Left ventricle myocardium superior (tissue), 1 donor: ENCODE measurements at regions not wholly inside any gene's neighbourhood (a gene's known extent, or its start where the extent isn't known, plus 50 kb on each side); places are given as distances from the start of the nearest gene placed in this dataset.

Source experiments
- ATAC-seq: fragments of 200-7000 bp; cut with Tn5 transposase; one replicate; pipeline ENCODE4 v1.9.1; 2020; ENCODE audit warnings: mild to moderate bottlenecking, moderate library complexity
- DNase-seq: peaks from one replicate; pipeline ENCODE4 v3.0.0-alpha.2; 2020
- intact Hi-C: fragments of 100-400 bp; cut with micrococcal nuclease; formaldehyde crosslinking; loops from one replicate; pipeline ENCODE4 v1.11.0; 2022
- donor health status: DM: no; HTN: yes; CAD: no; lungs with severe emphysema.

DNA sequence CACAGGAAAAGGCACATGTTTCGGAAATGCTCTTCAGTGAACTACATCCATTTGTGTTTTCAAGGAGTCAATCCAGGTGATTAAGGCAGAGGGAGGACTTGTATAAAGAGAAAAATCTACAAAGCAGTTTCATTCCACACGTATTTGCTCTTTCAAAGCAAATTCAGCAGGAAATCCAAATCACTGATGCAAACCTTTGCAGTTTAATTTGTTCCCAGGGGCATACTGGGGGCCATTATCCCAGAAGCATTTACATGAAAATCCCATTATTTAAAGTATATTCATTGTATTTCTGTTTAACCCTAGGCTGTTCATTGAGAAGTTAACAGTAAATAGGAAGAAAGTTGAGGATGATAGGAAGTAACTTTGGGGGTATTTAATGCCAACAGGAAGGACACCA is 147.9 kb downstream of the PMP22 start:
- intact Hi-C loops: no loop called here
- DNase-seq (no peak), ATAC-seq (no peak)

DNA sequence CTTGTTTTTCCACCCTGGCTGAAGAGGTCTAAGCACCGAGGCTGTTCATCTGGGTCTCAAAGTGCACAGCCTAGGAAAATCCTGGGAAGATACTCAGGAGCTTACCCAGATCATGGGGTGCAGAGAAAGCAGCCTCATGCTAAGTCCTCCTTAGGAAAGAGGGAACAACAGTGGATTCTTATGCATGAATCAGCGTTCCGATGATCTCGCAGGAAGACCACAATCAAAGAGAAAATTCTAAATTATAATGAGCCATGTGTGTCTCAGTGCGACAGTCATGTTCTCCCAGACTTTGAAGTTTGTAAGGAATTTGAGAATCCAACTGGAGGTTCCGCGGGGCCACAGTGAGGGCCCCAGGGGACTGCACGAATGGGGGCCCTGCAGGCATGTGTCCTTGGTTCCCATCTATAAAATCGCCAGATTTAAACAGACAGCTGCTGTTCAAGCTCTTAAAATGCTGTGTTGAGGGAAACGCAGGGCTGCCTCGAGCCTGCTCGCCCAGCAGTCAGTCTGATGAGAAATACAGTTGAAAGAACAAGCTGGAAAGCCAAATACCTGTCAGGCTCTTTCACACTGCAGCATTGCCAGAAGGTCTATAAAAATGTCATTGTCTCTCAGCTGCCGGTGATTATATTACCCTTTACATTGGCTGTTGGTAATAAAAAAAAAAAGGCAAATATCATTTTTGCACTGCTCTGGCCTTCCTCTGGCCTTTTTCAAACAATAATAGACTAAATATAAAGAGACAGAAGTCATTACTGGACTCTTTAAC is 152.1 kb downstream of the PMP22 start:
- intact Hi-C loops: no loop called here
- no peak for DNase-seq
- peak; percentile 82 for ATAC-seq

DNA sequence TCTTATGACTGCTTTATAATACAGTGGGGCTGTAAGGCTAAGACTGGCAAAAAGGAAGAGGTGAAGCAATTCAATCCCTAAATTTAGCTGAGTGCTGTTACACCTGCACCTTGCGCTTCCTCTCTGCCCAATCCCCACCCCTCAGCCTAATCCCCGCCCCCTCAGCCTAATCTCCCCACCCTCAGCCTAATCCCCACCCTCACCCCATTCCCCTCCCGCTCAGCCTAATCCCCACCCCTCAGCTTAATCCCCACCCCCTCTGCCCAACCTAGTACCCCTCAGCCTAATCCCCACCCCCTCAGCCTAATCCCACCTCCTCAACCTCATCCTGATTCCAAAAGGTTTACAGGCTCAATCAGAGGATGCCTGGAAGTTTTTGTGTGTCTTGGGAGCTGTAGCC is 155.5 kb downstream of the PMP22 start:
- ATAC-seq (peak; percentile 11), DNase-seq (no peak)
- intact Hi-C loops: no loop called here

DNA sequence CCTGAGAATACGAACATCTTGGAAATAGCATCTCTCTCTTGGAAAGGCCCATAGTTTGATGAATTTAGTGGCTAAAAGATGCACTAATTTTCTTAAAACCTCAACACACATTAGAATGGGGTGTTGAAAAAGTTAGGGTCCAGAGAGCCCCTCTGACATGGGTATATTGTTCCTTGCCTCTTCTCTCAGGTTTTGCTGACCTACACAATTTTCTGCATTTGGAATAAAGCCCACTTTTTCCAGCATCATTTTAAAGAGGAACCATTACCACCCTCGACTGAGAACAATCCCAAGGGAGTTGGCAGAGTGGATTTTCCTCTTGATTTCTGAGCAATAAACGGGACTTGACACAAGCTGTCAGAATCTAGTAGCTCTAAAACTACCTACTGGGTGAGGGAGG is 156.1 kb downstream of the PMP22 start:
- intact Hi-C loops: no loop called here
- DNase-seq: no peak
- ATAC-seq: no peak

DNA sequence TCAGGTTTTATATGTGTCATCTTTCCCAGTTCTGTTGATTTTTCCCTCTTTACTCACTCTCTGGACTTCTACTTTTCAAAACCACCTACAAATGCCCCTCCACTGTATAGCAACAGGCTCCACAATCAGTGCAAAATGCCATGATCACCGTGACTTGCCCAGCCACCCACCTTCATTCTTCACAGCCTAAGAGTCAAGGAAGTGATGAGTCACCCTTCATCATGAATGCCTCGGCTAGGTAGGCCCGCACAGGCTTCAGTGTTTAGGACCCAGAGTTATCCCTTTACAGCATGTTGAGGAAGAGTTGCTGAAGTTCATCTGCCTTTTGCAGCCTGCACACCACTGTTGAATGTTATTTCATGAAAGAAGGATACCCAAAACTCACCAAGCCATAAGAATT is 158.6 kb downstream of the PMP22 start:
- ATAC-seq (no peak), DNase-seq (no peak)
- intact Hi-C loops: no loop called here

DNA sequence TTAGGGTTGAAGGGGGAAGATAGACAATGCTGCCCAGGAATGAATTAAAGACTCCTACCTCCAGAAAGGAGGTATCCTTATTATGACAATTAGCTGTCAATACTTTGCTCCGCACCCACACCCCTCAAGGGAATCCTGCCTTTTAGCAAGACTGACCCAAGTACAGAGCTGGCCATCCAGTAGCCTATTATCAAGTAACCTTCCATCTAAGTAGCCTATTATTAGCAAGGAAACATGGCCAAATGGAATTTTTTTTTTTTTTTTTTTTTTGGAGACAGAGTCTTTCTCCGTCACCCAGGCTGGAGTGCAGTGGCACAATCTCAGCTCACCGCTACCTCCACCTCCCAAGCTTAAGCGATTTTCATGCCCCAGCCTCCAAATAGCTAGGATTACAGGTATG is 161.3 kb downstream of the PMP22 start:
- DNase-seq (no peak), ATAC-seq (peak; percentile 82)
- intact Hi-C loops: no loop called here

DNA sequence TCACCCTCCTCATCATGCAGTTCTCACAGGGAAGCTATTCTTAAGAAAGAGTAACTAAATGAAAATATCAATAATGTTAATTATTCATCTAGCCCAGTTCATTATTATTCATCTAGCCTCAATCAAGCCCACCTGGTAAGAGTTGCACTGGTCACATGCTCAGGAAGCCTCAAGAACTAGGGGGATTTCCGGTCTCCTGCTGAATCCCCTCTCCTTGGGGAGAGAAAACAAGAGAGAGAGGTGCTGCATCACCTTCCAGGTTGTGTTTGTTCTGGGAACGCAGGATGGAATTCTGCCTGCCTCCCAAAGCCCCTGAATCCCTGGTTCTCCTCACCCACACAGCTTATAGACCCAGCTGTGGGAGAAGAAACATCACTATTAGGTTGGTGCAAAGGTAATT is 164.0 kb downstream of the PMP22 start:
- ATAC-seq (no peak), DNase-seq (no peak)
- intact Hi-C loops: no loop called here

DNA sequence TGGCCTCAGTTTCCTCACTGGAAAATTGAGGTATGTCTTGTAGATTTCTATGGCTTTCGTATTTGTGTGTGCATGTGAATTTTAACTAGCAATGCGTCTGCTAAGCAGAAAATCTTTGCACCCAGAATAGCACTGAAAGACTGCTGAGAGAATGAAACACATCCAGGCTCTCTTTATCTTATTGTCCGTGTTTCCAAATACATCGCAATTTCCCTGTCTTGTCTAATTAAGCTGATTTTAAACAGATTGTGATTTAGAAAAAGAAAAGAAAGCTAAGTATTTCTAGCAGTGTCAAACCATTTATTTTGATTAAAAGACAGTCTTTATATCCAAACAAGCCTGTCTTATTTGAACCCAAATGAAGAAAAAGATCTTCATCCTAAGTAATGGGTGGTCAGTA is 168.6 kb downstream of the PMP22 start:
- intact Hi-C loops: no loop called here
- ATAC-seq (no peak), DNase-seq (no peak)

DNA sequence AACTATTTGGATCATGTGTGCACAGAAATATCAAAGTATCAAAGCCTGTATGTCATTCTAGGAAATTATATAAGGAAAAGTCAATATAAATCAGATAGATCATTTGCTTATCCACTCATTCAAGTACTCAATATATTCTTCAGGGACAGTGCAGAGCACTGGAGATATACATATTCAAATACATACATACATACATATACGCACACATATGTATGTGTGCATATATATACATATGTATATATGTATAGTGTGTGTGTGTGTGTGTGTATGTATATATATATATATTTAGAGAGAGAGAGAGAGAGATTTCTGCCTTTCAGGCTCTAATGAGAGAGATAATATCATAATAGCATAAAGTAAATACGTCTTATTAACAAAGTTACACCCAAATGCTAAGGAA is 169.2 kb downstream of the PMP22 start:
- intact Hi-C loops: no loop called here
- no peak for ATAC-seq

DNA sequence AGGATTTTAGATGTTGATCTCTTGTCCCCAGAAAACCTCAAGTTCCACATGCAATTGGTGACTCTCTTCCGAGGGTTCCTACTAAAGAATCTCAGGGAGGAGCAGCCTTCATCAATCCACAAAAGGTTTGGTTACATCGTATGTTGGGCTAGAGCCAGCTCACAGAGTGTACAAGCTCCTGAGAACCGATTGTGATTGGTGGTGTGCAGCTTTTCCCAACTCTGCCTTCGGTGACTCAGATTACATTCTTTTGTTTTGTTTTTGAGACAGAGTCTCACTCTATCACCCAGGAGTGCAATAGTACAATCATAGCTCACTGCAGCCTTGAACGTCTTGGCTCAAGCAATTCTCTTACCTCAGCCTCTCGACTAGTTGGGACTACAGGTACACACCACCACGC is 172.4 kb downstream of the PMP22 start:
- ATAC-seq: peak; percentile 40
- DNase-seq: no peak
- intact Hi-C loops: no loop called here

More for the DNA sequence above, 169.2 kb downstream of the PMP22 start:
- no peak for DNase-seq

DNA sequence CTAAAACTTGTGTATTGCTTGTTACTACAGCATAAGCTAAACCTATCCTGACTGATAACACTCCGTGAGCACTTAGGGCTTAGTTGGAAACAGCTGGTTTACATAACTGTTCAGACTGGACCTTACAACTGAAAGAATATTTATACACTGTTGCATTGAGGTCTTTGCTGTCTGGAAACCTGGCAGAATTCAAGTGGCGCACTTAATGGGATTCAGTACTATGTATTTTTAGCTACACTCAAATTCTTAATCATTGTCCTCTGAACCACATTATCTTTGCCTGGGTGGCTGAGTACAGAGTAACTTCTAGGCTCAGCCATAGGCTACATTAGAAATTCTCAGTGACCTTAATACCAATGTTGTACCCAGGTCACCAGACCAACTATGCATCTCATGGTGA is 172.9 kb downstream of the PMP22 start:
- peak; percentile 84 for ATAC-seq
- intact Hi-C loops: no loop called here
- DNase-seq: no peak

DNA sequence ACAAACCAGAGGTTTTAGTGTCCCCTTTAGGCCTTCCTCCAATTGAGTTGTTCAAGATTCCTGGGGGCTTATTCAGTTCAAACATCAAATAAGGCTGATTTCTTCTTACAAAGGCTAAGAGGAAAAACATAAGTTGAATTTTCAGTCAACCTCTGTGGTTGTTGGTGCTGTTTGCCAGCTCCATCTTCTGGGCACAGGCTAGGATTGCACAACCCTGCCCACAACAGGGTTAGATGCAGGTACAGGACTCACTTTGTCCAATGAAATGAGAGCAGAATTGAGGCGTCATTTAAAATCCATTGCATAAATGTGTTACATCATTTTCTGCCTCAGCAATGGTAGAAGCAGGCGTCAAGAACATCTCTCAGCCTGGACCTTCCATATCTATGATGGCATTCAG is 173.3 kb downstream of the PMP22 start:
- intact Hi-C loops: no loop called here
- no peak for ATAC-seq
- DNase-seq: no peak

DNA sequence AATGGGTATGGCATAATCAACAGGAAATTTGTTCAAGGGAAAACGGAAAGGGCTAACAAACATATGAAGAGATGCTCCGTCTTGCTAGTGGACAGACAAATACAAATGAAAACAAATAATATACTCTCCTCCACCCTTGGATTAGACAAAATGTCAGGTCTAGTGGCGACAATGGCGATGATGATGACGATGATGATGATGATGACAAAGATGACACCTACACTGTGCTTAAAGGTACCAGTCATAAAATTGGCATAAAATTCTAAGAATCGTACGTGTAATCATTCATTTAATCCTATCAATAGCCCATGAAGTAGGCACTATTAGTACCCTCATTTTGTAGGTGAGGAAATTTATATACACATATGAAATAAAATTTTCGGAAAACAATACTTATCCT is 174.6 kb downstream of the PMP22 start:
- DNase-seq: no peak
- ATAC-seq: no peak
- intact Hi-C loops: no loop called here

DNA sequence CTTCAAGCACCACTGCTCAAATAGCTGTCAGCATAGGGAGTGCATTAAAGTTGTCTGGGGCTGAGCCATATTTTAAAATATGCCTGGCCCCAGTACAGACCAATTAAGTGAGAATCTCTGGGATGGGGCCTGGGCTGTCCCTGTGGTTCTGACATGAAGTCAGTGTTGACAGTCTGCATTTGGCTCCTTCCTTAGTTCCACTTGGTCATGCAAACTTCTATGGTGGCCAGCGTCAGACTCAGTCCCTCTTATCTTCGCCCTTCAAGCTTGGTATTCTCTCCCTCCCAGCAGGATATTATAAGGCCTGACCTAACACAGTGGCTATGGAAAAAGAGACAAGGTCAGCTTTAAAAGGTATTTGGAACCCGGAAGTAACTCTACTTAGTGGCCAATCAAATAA is 177.2 kb downstream of the PMP22 start:
- ATAC-seq (peak; percentile 89), DNase-seq (peak; percentile 57)
- intact Hi-C loops: no loop called here

DNA sequence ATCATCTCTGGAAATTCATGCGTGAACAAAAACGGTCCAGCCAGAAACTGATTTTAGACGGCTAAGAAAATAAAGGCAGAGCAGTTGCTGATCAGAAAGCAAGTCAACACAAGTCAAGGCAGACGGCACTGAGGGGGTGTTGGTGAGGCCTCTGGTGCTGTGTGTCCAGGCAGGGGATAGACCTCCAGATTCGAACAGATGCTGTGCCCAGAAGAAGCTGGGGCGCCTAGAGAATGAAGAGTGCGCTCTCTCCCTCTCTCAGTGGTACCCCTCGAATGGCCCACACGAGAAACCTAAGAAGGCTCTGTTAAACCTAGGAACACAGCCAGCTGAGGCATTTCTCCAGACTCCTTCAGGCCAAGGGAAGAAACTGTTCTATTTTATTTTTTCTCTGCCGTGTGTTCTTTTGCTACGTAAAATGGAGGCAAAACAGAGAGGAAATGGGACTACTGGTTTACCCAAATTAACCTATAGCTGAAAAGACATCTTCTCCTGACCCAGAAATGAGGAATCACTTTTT is 178.3 kb downstream of the PMP22 start:
- DNase-seq: no peak
- ATAC-seq: no peak
- intact Hi-C loops: no loop called here

DNA sequence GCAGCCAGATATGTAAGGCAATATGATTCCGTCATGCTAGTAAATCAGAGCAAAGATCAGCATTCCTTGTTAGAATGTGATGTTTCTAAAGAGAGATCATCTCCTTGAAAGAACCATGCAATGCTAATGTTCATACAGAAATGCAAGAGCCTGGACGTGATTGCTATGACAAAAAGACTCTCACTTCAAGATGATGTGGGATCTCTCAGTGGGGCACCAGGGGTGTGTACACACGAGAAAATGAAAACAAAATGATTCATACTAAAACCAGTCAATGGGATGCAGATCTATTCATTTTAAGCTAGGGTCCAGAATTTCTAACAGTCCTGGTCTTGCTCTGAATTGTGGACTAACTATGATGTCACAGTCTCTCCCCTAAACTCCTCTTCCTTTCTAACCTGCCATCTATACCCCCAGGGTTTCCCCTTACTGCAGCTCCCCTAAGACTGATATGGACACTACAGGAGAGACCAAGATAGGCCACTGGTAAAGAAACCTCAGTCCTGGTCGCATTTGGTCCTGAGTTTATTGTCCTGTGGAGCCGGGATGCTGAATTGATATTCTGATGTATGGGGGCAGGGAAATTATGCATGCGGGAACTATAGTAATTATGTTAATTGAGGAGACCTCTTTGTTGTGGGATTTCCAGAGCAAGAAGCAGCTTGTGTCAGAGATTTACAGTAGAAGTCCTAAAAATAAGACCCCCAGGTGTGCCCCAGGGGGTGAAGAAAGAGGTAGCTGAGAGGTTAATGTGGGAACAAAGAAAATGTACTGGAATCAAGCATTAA is 179.0 kb downstream of the PMP22 start:
- ATAC-seq (no peak), DNase-seq (no peak)
- intact Hi-C loops: no loop called here

DNA sequence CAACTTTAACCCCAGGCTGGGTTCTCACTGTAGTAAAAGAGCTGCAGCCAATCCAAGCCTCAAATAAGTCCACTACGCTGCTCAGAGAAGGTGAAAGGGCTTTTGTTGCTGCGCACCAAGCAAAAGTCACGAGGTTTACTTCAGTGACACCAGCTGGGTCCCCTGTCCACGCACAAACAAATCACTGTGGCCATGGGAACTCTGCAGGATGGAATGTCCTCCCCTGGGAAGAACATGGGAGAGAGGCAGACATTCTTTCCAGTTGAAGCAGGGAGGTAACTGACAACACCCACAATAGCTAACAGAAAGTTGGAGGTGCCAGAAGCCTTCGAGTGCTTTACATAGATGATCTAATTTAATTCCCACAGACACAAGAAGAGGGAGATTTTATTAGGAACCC is 181.9 kb downstream of the PMP22 start:
- intact Hi-C loops: no loop called here
- peak; percentile 73 for ATAC-seq
- DNase-seq: peak; percentile 41

DNA sequence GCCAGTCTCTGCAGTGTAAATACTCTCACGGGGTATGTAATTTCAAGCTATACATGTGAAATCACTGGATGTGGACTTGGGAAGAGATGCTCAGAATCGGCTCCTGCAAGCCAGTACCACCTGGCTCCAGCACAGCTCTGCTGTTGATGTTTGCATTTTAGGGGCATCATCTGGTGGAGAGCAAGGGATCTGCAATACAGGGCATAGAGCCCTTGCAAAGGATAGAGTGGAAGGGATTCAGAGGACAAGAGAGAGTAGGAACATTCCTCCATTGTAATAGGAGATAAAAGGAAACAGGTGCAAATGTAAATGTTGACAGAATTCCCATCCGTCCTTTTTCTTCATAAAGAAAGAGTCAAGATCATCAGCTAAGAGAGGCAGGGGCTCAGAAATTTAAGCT is 184.1 kb downstream of the PMP22 start:
- intact Hi-C loops: no loop called here
- DNase-seq: no peak

DNA sequence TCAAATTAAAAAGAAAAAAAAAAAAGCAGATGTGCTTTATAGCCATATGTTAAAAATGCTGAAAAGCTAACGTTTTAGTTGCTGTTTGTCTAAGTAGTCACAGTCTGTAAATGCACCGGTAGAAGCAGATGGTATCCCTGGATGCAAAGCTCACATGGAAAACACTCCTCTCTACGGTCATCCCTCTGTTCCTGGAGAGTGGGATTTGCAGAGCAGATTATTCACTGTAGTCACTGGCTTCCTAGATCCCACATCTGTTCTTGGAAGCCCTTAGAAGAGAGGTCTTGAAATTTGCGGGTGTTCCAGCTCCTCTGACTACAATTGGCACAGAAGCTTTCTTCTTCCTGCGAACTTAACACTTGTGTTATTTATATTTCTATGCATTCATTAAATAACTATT is 186.6 kb downstream of the PMP22 start:
- ATAC-seq (no peak), DNase-seq (no peak)
- intact Hi-C loops: no loop called here

More for the DNA sequence above, 184.1 kb downstream of the PMP22 start:
- ATAC-seq: no peak

DNA sequence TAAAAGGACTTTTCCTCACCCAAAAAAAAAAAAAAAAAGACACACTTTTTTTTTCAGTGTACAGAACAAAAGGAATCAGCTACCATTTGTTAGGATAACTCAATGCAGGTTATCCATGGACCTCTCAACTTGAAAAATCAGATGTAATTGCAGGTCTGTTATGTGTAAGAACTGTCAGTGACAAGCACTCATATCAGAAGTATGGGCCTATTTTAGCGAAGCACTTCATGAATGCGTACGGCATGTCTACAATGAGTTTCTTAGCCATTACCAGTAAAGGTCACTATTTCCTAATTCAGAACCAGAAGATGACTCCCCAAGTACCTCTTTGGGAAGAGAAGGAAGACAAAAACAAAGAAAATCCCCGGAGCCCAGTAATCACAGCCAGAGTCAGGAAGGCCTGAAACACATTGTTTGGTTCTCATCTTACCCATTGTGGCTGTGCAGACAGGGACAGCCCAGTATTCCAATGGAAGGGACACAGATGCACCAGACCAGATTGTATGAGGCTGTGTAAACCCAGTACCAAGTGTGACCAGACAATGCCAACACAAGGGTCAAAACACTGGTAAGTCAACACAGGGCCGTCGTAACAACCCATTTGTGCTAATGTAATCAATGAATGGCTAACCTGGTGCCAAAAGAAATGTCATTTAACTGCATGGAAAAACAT is 188.0 kb downstream of the PMP22 start:
- DNase-seq: no peak
- intact Hi-C loops: no loop called here
- peak; percentile 87 for ATAC-seq
